NB4 (cell line): ENCODE measurements at regions not wholly inside any gene's neighbourhood (a gene's known extent, or its start where the extent isn't known, plus 50 kb on each side); places are given as distances from the start of the nearest gene placed in this dataset.

Source experiments
- MYC ChIP-seq: IDR thresholded peaks from 2 replicates; pipeline ENCODE4 v1.6.1; 2011; ENCODE audit warnings: low read depth, low read length
- POLR2A ChIP-seq: IDR thresholded peaks from 2 replicates; pipeline ENCODE4 v1.6.1; 2011; ENCODE audit warnings: mild to moderate bottlenecking; ENCODE audit not compliant: insufficient read length; ENCODE audit errors: extremely low read depth
- TF ChIP-seq, protein P1 (sequence below): IDR thresholded peaks from one replicate; pipeline ENCODE4 v1.5.1; 2012; ENCODE audit warnings: low read depth, low read length
- TF ChIP-seq, protein P2 (sequence below): IDR thresholded peaks from 2 replicates; pipeline ENCODE4 v1.6.1; 2011; ENCODE audit warnings: low read depth, low read length

- TF ChIP-seq, protein P1, sequence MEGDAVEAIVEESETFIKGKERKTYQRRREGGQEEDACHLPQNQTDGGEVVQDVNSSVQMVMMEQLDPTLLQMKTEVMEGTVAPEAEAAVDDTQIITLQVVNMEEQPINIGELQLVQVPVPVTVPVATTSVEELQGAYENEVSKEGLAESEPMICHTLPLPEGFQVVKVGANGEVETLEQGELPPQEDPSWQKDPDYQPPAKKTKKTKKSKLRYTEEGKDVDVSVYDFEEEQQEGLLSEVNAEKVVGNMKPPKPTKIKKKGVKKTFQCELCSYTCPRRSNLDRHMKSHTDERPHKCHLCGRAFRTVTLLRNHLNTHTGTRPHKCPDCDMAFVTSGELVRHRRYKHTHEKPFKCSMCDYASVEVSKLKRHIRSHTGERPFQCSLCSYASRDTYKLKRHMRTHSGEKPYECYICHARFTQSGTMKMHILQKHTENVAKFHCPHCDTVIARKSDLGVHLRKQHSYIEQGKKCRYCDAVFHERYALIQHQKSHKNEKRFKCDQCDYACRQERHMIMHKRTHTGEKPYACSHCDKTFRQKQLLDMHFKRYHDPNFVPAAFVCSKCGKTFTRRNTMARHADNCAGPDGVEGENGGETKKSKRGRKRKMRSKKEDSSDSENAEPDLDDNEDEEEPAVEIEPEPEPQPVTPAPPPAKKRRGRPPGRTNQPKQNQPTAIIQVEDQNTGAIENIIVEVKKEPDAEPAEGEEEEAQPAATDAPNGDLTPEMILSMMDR: no peak
- TF ChIP-seq POLR2A (no peak), MYC (no peak)
- TF ChIP-seq, protein P2, sequence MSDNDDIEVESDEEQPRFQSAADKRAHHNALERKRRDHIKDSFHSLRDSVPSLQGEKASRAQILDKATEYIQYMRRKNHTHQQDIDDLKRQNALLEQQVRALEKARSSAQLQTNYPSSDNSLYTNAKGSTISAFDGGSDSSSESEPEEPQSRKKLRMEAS: no peak
Measured at GRCh38 chr3:28191363-28191762, 50.1 kb upstream of the CMC1 start.
